ENCODE measurements at regions not wholly inside any gene's neighbourhood (a gene's known extent, or its start where the extent isn't known, plus 50 kb on each side); places are given as distances from the start of the nearest gene placed in this dataset.

GRCh38 chrX:40514376-40514775 lies 66.4 kb upstream of the ATP6AP2 start:
- no peak overlapping the region for H3K4me3 ChIP-seq (ENCODE audit: control insufficient read depth, low read depth, low read length)
- TF ChIP-seq, protein P1, sequence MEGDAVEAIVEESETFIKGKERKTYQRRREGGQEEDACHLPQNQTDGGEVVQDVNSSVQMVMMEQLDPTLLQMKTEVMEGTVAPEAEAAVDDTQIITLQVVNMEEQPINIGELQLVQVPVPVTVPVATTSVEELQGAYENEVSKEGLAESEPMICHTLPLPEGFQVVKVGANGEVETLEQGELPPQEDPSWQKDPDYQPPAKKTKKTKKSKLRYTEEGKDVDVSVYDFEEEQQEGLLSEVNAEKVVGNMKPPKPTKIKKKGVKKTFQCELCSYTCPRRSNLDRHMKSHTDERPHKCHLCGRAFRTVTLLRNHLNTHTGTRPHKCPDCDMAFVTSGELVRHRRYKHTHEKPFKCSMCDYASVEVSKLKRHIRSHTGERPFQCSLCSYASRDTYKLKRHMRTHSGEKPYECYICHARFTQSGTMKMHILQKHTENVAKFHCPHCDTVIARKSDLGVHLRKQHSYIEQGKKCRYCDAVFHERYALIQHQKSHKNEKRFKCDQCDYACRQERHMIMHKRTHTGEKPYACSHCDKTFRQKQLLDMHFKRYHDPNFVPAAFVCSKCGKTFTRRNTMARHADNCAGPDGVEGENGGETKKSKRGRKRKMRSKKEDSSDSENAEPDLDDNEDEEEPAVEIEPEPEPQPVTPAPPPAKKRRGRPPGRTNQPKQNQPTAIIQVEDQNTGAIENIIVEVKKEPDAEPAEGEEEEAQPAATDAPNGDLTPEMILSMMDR (conservative IDR thresholded peaks at IDR 0.05; ENCODE audit: control insufficient read depth, insufficient read depth, low read depth, low read length): no peak
- DNase-seq (ENCODE audit: low read depth): no peak

GRCh38 chrX:40513835-40514234 lies 66.9 kb upstream of the ATP6AP2 start:
- DNase-seq (ENCODE audit: low read depth): no peak
- H3K4me3 ChIP-seq (ENCODE audit: control insufficient read depth, low read depth, low read length): no peak overlapping the region
- TF ChIP-seq, protein P1 (conservative IDR thresholded peaks at IDR 0.05; ENCODE audit: control insufficient read depth, insufficient read depth, low read depth, low read length): no peak

- DNase-seq (ENCODE audit: low read depth): no peak
- no peak overlapping the region for H3K4me3 ChIP-seq (ENCODE audit: control insufficient read depth, low read depth, low read length)
- TF ChIP-seq, protein P1 (conservative IDR thresholded peaks at IDR 0.05; ENCODE audit: control insufficient read depth, insufficient read depth, low read depth, low read length): no peak
Measured at GRCh38 chrX:40513012-40513411, 67.8 kb upstream of the ATP6AP2 start.

- H3K4me3 ChIP-seq (ENCODE audit: control insufficient read depth, low read depth, low read length): no peak overlapping the region
- no peak for DNase-seq (ENCODE audit: low read depth)
- TF ChIP-seq, protein P1 (conservative IDR thresholded peaks at IDR 0.05; ENCODE audit: control insufficient read depth, insufficient read depth, low read depth, low read length): no peak
Measured at GRCh38 chrX:40511258-40511657, 69.5 kb upstream of the ATP6AP2 start.

- TF ChIP-seq, protein P1 (conservative IDR thresholded peaks at IDR 0.05; ENCODE audit: control insufficient read depth, insufficient read depth, low read depth, low read length): no peak
- no peak overlapping the region for H3K4me3 ChIP-seq (ENCODE audit: control insufficient read depth, low read depth, low read length)
Measured at GRCh38 chrX:40508560-40508959, 72.2 kb upstream of the ATP6AP2 start.

GRCh38 chrX:40506201-40506985 lies 74.4 kb upstream of the ATP6AP2 start:
- TF ChIP-seq, protein P1 (conservative IDR thresholded peaks at IDR 0.05; ENCODE audit: control insufficient read depth, insufficient read depth, low read depth, low read length): no peak
- DNase-seq (ENCODE audit: low read depth): no peak
- no peak overlapping the region for H3K4me3 ChIP-seq (ENCODE audit: control insufficient read depth, low read depth, low read length)

More at GRCh38 chrX:40508560-40508959, 72.2 kb upstream of the ATP6AP2 start:
- no peak for DNase-seq (ENCODE audit: low read depth)

Measured in fibroblast of mammary gland (primary cell).